IMR-90 (cell line): ENCODE measurements at regions not wholly inside any gene's neighbourhood (a gene's known extent, or its start where the extent isn't known, plus 50 kb on each side); places are given as distances from the start of the nearest gene placed in this dataset.
"Not testable (repeated sequence)": the region's sequence is repeated elsewhere in the genome, so short reads cannot be mapped to it uniquely, and the experiment has no call there.

Source experiments
- BHLHE40 ChIP-seq: fragments of 150-350 bp; IDR thresholded peaks from 2 replicates; pipeline ENCODE4 v1.6.1; 2016; ENCODE audit warnings: mild to moderate bottlenecking, low read depth, low read length
- CEBPB ChIP-seq: IDR thresholded peaks from 2 replicates; pipeline ENCODE4 v1.6.1; 2012; ENCODE audit warnings: low read depth, low read length, improper control_type of control experiment
- CTCF ChIP-seq: conservative IDR thresholded peaks from 2 replicates; pipeline ENCODE4 v1.5.1; 2012; ENCODE audit warnings: mild to moderate bottlenecking, low read depth, low read length, improper control_type of control experiment
- ELK1 ChIP-seq: fragments of 150-350 bp; IDR thresholded peaks from 2 replicates; pipeline ENCODE4 v1.6.1; 2016; ENCODE audit warnings: low read depth, mild to moderate bottlenecking, low read length, moderate library complexity, borderline replicate concordance
- MXI1 ChIP-seq: IDR thresholded peaks from 2 replicates; pipeline ENCODE4 v1.6.1; 2012; ENCODE audit warnings: low read depth, mild to moderate bottlenecking, low read length, moderate library complexity, borderline replicate concordance
- POLR2A ChIP-seq: IDR thresholded peaks from 2 replicates; pipeline ENCODE4 v1.6.1; 2012; ENCODE audit warnings: mild to moderate bottlenecking, low read depth, low read length
- RCOR1 ChIP-seq: IDR thresholded peaks from 2 replicates; pipeline ENCODE4 v1.6.1; 2012; ENCODE audit warnings: mild to moderate bottlenecking, low read length, improper control_type of control experiment; ENCODE audit not compliant: insufficient replicate concordance
- TF ChIP-seq, protein P1 (sequence below): fragments of 150-350 bp; IDR thresholded peaks from 2 replicates; pipeline ENCODE4 v1.6.1; 2017; ENCODE audit warnings: mild to moderate bottlenecking, antibody characterized with exemption, low read length, low read depth

GRCh38 chr5:40438646-40439045, 241.1 kb upstream of the PTGER4 start:
- not testable (repeated sequence) for TF ChIP-seq CTCF, POLR2A, BHLHE40, MXI1, ELK1, RCOR1, CEBPB
- TF ChIP-seq, protein P1, sequence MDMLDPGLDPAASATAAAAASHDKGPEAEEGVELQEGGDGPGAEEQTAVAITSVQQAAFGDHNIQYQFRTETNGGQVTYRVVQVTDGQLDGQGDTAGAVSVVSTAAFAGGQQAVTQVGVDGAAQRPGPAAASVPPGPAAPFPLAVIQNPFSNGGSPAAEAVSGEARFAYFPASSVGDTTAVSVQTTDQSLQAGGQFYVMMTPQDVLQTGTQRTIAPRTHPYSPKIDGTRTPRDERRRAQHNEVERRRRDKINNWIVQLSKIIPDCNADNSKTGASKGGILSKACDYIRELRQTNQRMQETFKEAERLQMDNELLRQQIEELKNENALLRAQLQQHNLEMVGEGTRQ = not testable (repeated sequence)
